IMR-90 (cell line): ENCODE measurements at regions not wholly inside any gene's neighbourhood (a gene's known extent, or its start where the extent isn't known, plus 50 kb on each side); places are given as distances from the start of the nearest gene placed in this dataset.

Source experiments
- CEBPB ChIP-seq: IDR thresholded peaks from 2 replicates; pipeline ENCODE4 v1.6.1; 2012; ENCODE audit warnings: low read depth, low read length, improper control_type of control experiment
- CTCF ChIP-seq: conservative IDR thresholded peaks from 2 replicates; pipeline ENCODE4 v1.5.1; 2012; ENCODE audit warnings: mild to moderate bottlenecking, low read depth, low read length, improper control_type of control experiment
- ELK1 ChIP-seq: fragments of 150-350 bp; IDR thresholded peaks from 2 replicates; pipeline ENCODE4 v1.6.1; 2016; ENCODE audit warnings: low read depth, mild to moderate bottlenecking, low read length, moderate library complexity, borderline replicate concordance
- MAFK ChIP-seq: IDR thresholded peaks from 2 replicates; pipeline ENCODE4 v1.6.1; 2012; ENCODE audit warnings: low read depth, low read length, improper control_type of control experiment
- MAZ ChIP-seq: IDR thresholded peaks from 2 replicates; pipeline ENCODE4 v1.6.1; 2012; ENCODE audit warnings: low read depth, mild to moderate bottlenecking, low read length, improper control_type of control experiment, moderate library complexity, borderline replicate concordance
- MXI1 ChIP-seq: IDR thresholded peaks from 2 replicates; pipeline ENCODE4 v1.6.1; 2012; ENCODE audit warnings: low read depth, mild to moderate bottlenecking, low read length, moderate library complexity, borderline replicate concordance
- NFE2L2 ChIP-seq: fragments of 150-350 bp; IDR thresholded peaks from 2 replicates; pipeline ENCODE4 v1.6.1; 2016; ENCODE audit warnings: low read depth, mild to moderate bottlenecking, low read length
- POLR2A ChIP-seq: IDR thresholded peaks from 2 replicates; pipeline ENCODE4 v1.6.1; 2012; ENCODE audit warnings: mild to moderate bottlenecking, low read depth, low read length
- RAD21 ChIP-seq: IDR thresholded peaks from 2 replicates; pipeline ENCODE4 v1.6.1; 2012; ENCODE audit warnings: low read length, improper control_type of control experiment
- RCOR1 ChIP-seq: IDR thresholded peaks from 2 replicates; pipeline ENCODE4 v1.6.1; 2012; ENCODE audit warnings: mild to moderate bottlenecking, low read length, improper control_type of control experiment; ENCODE audit not compliant: insufficient replicate concordance
- RFX5 ChIP-seq: IDR thresholded peaks from 2 replicates; pipeline ENCODE4 v1.8.0; 2012; ENCODE audit warnings: low read depth, mild to moderate bottlenecking, low read length, moderate library complexity
- SMC3 ChIP-seq: fragments of 150-350 bp; IDR thresholded peaks from 2 replicates; pipeline ENCODE4 v1.6.1; 2016; ENCODE audit warnings: low read depth, mild to moderate bottlenecking, antibody characterized with exemption, low read length, moderate library complexity
- USF2 ChIP-seq: fragments of 150-350 bp; IDR thresholded peaks from 2 replicates; pipeline ENCODE4 v1.6.1; 2017; ENCODE audit warnings: mild to moderate bottlenecking, antibody characterized with exemption, low read length, low read depth

GRCh38 chr21:26391166-26391565 is 181.9 kb downstream of the CYYR1 start:
- no peak for TF ChIP-seq CTCF
- TF ChIP-seq MAFK, result no peak
- no peak for TF ChIP-seq POLR2A
- no peak for TF ChIP-seq SMC3
- TF ChIP-seq CEBPB, result no peak
- TF ChIP-seq USF2, result no peak
- no peak for TF ChIP-seq NFE2L2
- no peak for TF ChIP-seq RAD21
- no peak for TF ChIP-seq ELK1
- TF ChIP-seq RFX5, result no peak
- no peak for TF ChIP-seq MXI1
- TF ChIP-seq MAZ, result no peak
- no peak for TF ChIP-seq RCOR1
